CD14-positive monocyte (primary cell): ENCODE measurements at regions not wholly inside any gene's neighbourhood (a gene's known extent, or its start where the extent isn't known, plus 50 kb on each side); places are given as distances from the start of the nearest gene placed in this dataset.

Experiments
- DNase-seq, 3 donors: peaks; one replicate each; pipeline ENCODE4 v3.0.0-alpha.2; 2011 to 2022
- H2AFZ ChIP-seq: 2 replicates; pipeline ENCODE4 v1.6.0; 2012; ENCODE audit warnings: mild to moderate bottlenecking, low read depth, low read length, inconsistent platforms; ENCODE audit not compliant: insufficient read depth, poor library complexity, severe bottlenecking
- H3K27ac ChIP-seq, 2 donors: 1 replicate in 1 of 2; 2 replicates in 1 of 2; pipeline ENCODE4 v1.5.1; 2012 to 2013; ENCODE audit warnings: low read length in 2 of 2, control low read depth in 1 of 2, inconsistent platforms in 1 of 2, low read depth in 1 of 2, mild to moderate bottlenecking in 1 of 2
- H3K27me3 ChIP-seq, 2 donors: one replicate each; pipeline versions ENCODE4 v1.6.0 to v1.6.1; 2011 to 2013; ENCODE audit warnings: low read length in 2 of 2; ENCODE audit not compliant: control insufficient read depth in 2 of 2, insufficient read depth in 2 of 2
- H3K36me3 ChIP-seq, 2 donors: replicated peaks in 1 of 2; 1 replicate in 1 of 2; 2 replicates in 1 of 2; pipeline versions ENCODE4 v1.5.1 to v1.6.1; 2012 to 2013; ENCODE audit warnings: low read length in 2 of 2, control low read depth in 1 of 2, inconsistent platforms in 1 of 2, mild to moderate bottlenecking in 1 of 2; ENCODE audit not compliant: insufficient read depth in 2 of 2, control insufficient read depth in 1 of 2
- H3K4me1 ChIP-seq, 2 donors: 1 replicate in 1 of 2; 2 replicates in 1 of 2; pipeline versions ENCODE4 v1.5.1 to v1.6.1; 2012 to 2013; ENCODE audit warnings: low read length in 2 of 2, control low read depth in 1 of 2, inconsistent platforms in 1 of 2, mild to moderate bottlenecking in 1 of 2, moderate library complexity in 1 of 2; ENCODE audit not compliant: insufficient read depth in 2 of 2, control insufficient read depth in 1 of 2
- H3K4me2 ChIP-seq: replicated peaks from 2 replicates; pipeline ENCODE3; 2012; ENCODE audit warnings: low read length, moderate library complexity, mild to moderate bottlenecking; ENCODE audit not compliant: poor library complexity, severe bottlenecking; ENCODE audit errors: extremely low read depth
- H3K4me3 ChIP-seq, 3 experiments: fragments of 200-600 bp in 1 of 3; sonication (generic) in 1 of 3; replicated peaks in 1 of 3; 1 replicate in 2 of 3; 2 replicates in 1 of 3; pipeline ENCODE4 v1.5.1; 2011 to 2013; ENCODE audit warnings: low read length in 3 of 3, mild to moderate bottlenecking in 3 of 3, control low read depth in 2 of 3, low read depth in 2 of 3, inconsistent platforms in 1 of 3, moderate library complexity in 1 of 3
- H3K79me2 ChIP-seq: 2 replicates; pipeline ENCODE4 v1.6.0; 2012; ENCODE audit warnings: mild to moderate bottlenecking, control low read depth, inconsistent platforms, low read length, moderate library complexity; ENCODE audit not compliant: insufficient read depth
- H3K9ac ChIP-seq: 2 replicates; pipeline ENCODE4 v1.6.0; 2017; ENCODE audit warnings: low read length, mild to moderate bottlenecking; ENCODE audit not compliant: insufficient read depth, poor library complexity, severe bottlenecking
- H3K9me3 ChIP-seq, 2 donors: replicated peaks in 1 of 2; 1 replicate in 1 of 2; 2 replicates in 1 of 2; pipeline versions ENCODE4 v1.5.1 to v1.6.1; 2012 to 2013; ENCODE audit warnings: low read length in 2 of 2, control low read depth in 1 of 2; ENCODE audit not compliant: control insufficient read depth in 1 of 2, insufficient read depth in 1 of 2
- H4K20me1 ChIP-seq: 2 replicates; pipeline ENCODE4 v1.6.0; 2012; ENCODE audit warnings: mild to moderate bottlenecking, low read length, control low read depth, moderate library complexity; ENCODE audit not compliant: insufficient read depth
- H3K27ac Mint-ChIP-seq, 7 donors: one replicate each; pipeline ENCODE4 v1.8.0; 2020; ENCODE audit warnings: mild to moderate bottlenecking in 7 of 7, mixed read lengths in 7 of 7, moderate library complexity in 6 of 7, inconsistent platforms in 2 of 7
- H3K27me3 Mint-ChIP-seq, 3 donors: one replicate each; pipeline ENCODE4 v1.8.0; 2021 to 2022; ENCODE audit warnings: low read depth in 3 of 3, mild to moderate bottlenecking in 3 of 3, mixed read lengths in 3 of 3, moderate library complexity in 3 of 3, inconsistent platforms in 1 of 3
- H3K36me3 Mint-ChIP-seq, 2 donors: one replicate each; pipeline ENCODE4 v1.8.0; 2020; ENCODE audit warnings: mixed read lengths in 2 of 2, inconsistent platforms in 1 of 2, mild to moderate bottlenecking in 1 of 2
- H3K4me1 Mint-ChIP-seq: one replicate; pipeline ENCODE4 v1.8.0; 2020; ENCODE audit warnings: mild to moderate bottlenecking, mixed read lengths
- H3K4me3 Mint-ChIP-seq, 2 donors: one replicate each; pipeline ENCODE4 v1.8.0; 2020; ENCODE audit warnings: mild to moderate bottlenecking in 2 of 2, mixed read lengths in 2 of 2, moderate library complexity in 1 of 2
- H3K9me3 Mint-ChIP-seq, 7 donors: one replicate each; pipeline ENCODE4 v1.8.0; 2020 to 2022; ENCODE audit warnings: mixed read lengths in 7 of 7, mild to moderate bottlenecking in 6 of 7, moderate library complexity in 6 of 7, inconsistent platforms in 2 of 7
- CTCF ChIP-seq: fragments of 200-600 bp; IDR thresholded peaks from one replicate; pipeline ENCODE4 v1.8.0; 2022; ENCODE audit warnings: antibody characterized with exemption, mild to moderate bottlenecking
- WGBS: methylation state at CpG from one replicate; pipeline ENCODE4 v1.1.5; 2013; ENCODE audit warnings: missing lambda C conversion rate; ENCODE audit not compliant: insufficient coverage; 5-methylcytosine and 5-hydroxymethylcytosine counted together
- intact Hi-C, 2 donors: fragments of 100-400 bp; cut with micrococcal nuclease; formaldehyde crosslinking; loops; one replicate each; pipeline versions ENCODE4 v1.15.0 to v1.15.1; 2023

GRCh38 chrX:139170526-139171173 is 359.9 kb upstream of the F9 start:
- H3K4me1 Mint-ChIP-seq: no peaks in the 10 kb centered on the region
- no peak for TF ChIP-seq CTCF
- H3K79me2 ChIP-seq: no peaks in the 10 kb centered on the region

GRCh38 chrX:139167282-139167681 is 363.3 kb upstream of the F9 start:
- no CpG with 5 or more reads among the region's 1 CpG for WGBS
- H3K27ac ChIP-seq: no peak overlapping the region
- H4K20me1 ChIP-seq: no peaks in the 10 kb centered on the region
- no peak overlapping the region for H3K9ac ChIP-seq
- intact Hi-C loops: no loop called here
- H3K79me2 ChIP-seq: no peaks in the 10 kb centered on the region
- no peak for DNase-seq
- H2AFZ ChIP-seq: no peak overlapping the region
- H3K27me3 ChIP-seq: no peaks in the 10 kb centered on the region
- H3K27me3 Mint-ChIP-seq: peaks cover 0 to 2% (median 0%) of the 10 kb centered on the region in 3 donors
- H3K36me3 Mint-ChIP-seq: no peaks in the 10 kb centered on the region
- no peak overlapping the region for H3K4me3 Mint-ChIP-seq
- H3K9me3 Mint-ChIP-seq: peaks cover 0 to 7% (median 1%) of the 10 kb centered on the region in 7 donors
- no peak overlapping the region for H3K4me3 ChIP-seq
- no peaks in the 10 kb centered on the region for H3K36me3 ChIP-seq
- no peak overlapping the region for H3K27ac Mint-ChIP-seq
- H3K4me1 ChIP-seq: no peaks in the 10 kb centered on the region
- no peak overlapping the region for H3K4me2 ChIP-seq
- no peak for TF ChIP-seq CTCF
- no peaks in the 10 kb centered on the region for H3K9me3 ChIP-seq
- H3K4me1 Mint-ChIP-seq: no peaks in the 10 kb centered on the region

More at GRCh38 chrX:139170526-139171173, 359.9 kb upstream of the F9 start:
- Mint-ChIP-seq H3K9me3 (peaks cover 0 to 7% (median 1%) of the 10 kb centered on the region in 7 donors), H3K27ac (no peak overlapping the region), H3K27me3 (peaks cover 0 to 4% (median 0%) of the 10 kb centered on the region in 3 donors), H3K36me3 (no peaks in the 10 kb centered on the region), H3K4me3 (no peak overlapping the region)
- Histone ChIP-seq H4K20me1 (no peaks in the 10 kb centered on the region), H3K4me1 (no peaks in the 10 kb centered on the region), H3K4me2 (no peak overlapping the region), H3K9me3 (no peaks in the 10 kb centered on the region), H3K36me3 (no peaks in the 10 kb centered on the region), H3K27me3 (no peaks in the 10 kb centered on the region), H3K9ac (no peak overlapping the region), H3K4me3 (no peak overlapping the region), H3K27ac (no peak overlapping the region), H2AFZ (no peak overlapping the region)
- intact Hi-C loops: no loop called here
- DNase-seq: no peak
- WGBS: 69% methylated on average over 5 of the region's 5 CpGs
